VCaP (cell line): ENCODE measurements at regions not wholly inside any gene's neighbourhood (a gene's known extent, or its start where the extent isn't known, plus 50 kb on each side); places are given as distances from the start of the nearest gene placed in this dataset.

Experiments used
- H3K27ac ChIP-seq: fragments of 450-650 bp; 2 replicates; pipeline ENCODE4 v1.5.1; 2017
- TF ChIP-seq, protein P1 (sequence below): fragments of 450-650 bp; conservative IDR thresholded peaks from 2 replicates; pipeline ENCODE4 v1.5.1; 2017; ENCODE audit warnings: mild to moderate bottlenecking, moderate library complexity

- H3K27ac ChIP-seq, result no peak overlapping the region
- TF ChIP-seq, protein P1, sequence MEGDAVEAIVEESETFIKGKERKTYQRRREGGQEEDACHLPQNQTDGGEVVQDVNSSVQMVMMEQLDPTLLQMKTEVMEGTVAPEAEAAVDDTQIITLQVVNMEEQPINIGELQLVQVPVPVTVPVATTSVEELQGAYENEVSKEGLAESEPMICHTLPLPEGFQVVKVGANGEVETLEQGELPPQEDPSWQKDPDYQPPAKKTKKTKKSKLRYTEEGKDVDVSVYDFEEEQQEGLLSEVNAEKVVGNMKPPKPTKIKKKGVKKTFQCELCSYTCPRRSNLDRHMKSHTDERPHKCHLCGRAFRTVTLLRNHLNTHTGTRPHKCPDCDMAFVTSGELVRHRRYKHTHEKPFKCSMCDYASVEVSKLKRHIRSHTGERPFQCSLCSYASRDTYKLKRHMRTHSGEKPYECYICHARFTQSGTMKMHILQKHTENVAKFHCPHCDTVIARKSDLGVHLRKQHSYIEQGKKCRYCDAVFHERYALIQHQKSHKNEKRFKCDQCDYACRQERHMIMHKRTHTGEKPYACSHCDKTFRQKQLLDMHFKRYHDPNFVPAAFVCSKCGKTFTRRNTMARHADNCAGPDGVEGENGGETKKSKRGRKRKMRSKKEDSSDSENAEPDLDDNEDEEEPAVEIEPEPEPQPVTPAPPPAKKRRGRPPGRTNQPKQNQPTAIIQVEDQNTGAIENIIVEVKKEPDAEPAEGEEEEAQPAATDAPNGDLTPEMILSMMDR, result no peak
Observed at GRCh38 chr7:116394106-116394505, 105.4 kb upstream of the CAV2 start.

DNA sequence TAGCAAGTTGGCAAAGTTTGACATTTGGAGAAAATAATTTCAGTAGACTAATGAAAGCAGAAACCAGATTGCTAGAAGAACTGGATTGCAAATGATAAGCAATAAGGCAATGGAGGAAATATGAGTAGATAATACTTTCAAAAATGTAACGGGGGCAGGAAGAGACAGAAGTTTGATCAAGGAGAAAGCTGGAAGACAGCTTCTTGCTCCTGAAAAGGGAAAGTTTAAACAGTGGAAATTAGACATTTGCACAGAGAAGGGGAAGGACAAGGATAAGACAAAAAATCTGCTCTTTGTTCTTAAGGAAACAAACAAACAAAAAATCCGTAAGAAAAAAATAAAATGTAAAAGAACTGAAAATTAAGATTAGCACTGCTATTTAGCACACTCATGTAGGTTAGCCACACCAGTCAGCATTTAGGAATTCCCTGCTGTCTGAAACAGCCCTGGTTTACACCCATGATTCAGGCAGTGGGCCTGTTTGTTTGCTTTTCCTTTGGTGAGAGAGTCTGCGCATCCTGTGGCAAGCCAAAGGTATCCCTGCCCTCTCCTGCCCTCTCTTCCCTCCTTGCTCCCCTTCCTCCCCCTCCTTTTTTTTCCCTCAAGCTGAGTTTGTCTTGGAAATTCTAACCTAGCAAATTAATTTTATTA lies 104.3 kb upstream of the CAV2 start:
- no peak overlapping the region for H3K27ac ChIP-seq
- TF ChIP-seq, protein P1, result no peak

GRCh38 chr7:116398672-116399071 lies 100.9 kb upstream of the CAV2 start:
- no peak overlapping the region for H3K27ac ChIP-seq
- TF ChIP-seq, protein P1, result no peak

DNA sequence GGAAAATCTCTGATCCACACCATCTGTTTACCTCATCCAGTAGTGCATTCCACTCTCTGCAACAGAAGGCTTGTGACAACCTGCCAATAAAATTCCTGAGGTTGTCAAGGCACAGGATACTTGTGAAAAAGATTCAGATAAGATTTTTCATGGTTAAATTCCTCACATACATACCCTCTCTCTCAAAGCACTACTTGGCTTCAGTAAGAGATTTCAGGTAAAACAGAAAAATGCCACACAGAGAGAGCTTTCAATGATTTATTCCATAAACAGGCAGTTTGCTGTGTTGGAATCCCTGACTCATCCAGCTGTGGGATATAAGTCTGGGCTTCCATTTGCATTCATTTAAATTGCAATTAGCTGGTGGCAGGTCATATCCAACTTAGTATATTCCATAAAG lies 99.7 kb upstream of the CAV2 start:
- TF ChIP-seq, protein P1, result no peak
- no peak overlapping the region for H3K27ac ChIP-seq

DNA sequence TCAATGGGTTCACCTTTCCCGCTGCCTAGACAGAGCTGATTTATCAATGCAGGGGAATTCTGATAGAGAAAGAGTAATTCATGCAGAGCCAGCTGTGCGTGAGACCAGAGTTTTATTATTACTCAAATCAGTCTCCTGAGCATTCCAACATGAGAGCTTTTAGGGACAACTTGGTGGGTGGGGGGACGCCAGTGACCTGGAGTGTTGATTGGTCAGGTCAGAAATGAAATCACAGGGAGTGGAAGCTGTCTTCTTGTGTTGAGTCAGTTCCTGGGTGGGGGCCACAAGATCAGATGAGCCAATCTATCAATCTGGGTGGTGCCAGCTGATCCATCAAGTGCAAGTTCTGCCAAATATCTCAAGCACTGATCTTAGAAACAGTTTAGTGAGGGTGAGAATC lies 99.0 kb upstream of the CAV2 start:
- TF ChIP-seq, protein P1, result no peak
- H3K27ac ChIP-seq, result no peak overlapping the region

DNA sequence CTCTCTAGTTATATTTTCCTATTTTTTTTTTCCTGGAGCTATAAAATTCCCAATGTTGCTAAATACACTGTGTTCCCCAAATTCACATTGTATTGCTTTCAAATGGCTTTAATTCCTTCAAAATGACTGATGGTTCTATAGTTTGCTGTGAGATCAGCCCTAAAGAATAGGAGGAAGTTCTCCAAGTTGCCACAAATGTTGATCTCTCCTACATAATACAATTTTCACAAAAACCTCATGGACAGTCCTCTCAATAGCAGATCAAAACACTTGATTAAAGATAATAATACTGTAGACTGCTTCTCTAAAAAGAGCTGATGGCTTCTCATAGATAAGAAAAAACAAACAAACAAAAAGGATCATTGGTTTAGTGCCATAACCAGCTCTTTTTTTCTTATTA lies 97.8 kb upstream of the CAV2 start:
- no peak overlapping the region for H3K27ac ChIP-seq

GRCh38 chr7:116403265-116403664 lies 96.3 kb upstream of the CAV2 start:
- no peak overlapping the region for H3K27ac ChIP-seq

More for the DNA sequence above, 97.8 kb upstream of the CAV2 start:
- TF ChIP-seq, protein P1, result no peak

More at GRCh38 chr7:116403265-116403664, 96.3 kb upstream of the CAV2 start:
- TF ChIP-seq, protein P1, result no peak
